OCI-LY1 (cell line): ENCODE measurements at regions not wholly inside any gene's neighbourhood (a gene's known extent, or its start where the extent isn't known, plus 50 kb on each side); places are given as distances from the start of the nearest gene placed in this dataset.

Experiments
- H2AFZ ChIP-seq: fragments of 200-600 bp; sonication (generic), shearing (Covaris generic); 2 replicates; pipeline ENCODE4 v1.6.0; 2014; ENCODE audit warnings: antibody characterized with exemption, mild to moderate bottlenecking, low read length
- H3F3A ChIP-seq: fragments of 200-600 bp; sonication (generic), shearing (Covaris generic); 2 replicates; pipeline ENCODE4 v1.6.0; 2014; ENCODE audit warnings: mild to moderate bottlenecking, antibody characterized with exemption, low read length, moderate library complexity; ENCODE audit not compliant: insufficient read depth
- H3K27ac ChIP-seq: fragments of 200-600 bp; sonication (generic); 2 replicates; pipeline ENCODE4 v1.5.1; 2014; ENCODE audit warnings: low read length, mixed run types, mild to moderate bottlenecking, low read depth; ENCODE audit not compliant: poor library complexity, severe bottlenecking
- H3K27me3 ChIP-seq: fragments of 200-600 bp; sonication (generic); 2 replicates; pipeline ENCODE4 v1.6.0; 2014; ENCODE audit warnings: antibody characterized with exemption, mild to moderate bottlenecking, low read length, moderate library complexity; ENCODE audit not compliant: insufficient read depth
- H3K36me3 ChIP-seq: fragments of 200-600 bp; sonication (generic); 2 replicates; pipeline ENCODE4 v1.6.1; 2014; ENCODE audit warnings: mild to moderate bottlenecking, antibody characterized with exemption, low read length, moderate library complexity, mixed read lengths; ENCODE audit not compliant: insufficient read depth
- H3K4me1 ChIP-seq: fragments of 200-600 bp; sonication (generic); 2 replicates; pipeline ENCODE4 v1.5.1; 2014; ENCODE audit warnings: mild to moderate bottlenecking, low read length, moderate library complexity; ENCODE audit not compliant: insufficient read depth, severe bottlenecking
- H3K4me2 ChIP-seq: fragments of 200-600 bp; sonication (generic), shearing (Covaris generic); 2 replicates; pipeline ENCODE4 v1.6.1; 2014; ENCODE audit warnings: low read length
- H3K4me3 ChIP-seq: fragments of 200-600 bp; sonication (generic); 2 replicates; pipeline ENCODE4 v1.5.1; 2014; ENCODE audit warnings: low read length, low read depth, mild to moderate bottlenecking, mixed read lengths; ENCODE audit not compliant: poor library complexity, severe bottlenecking
- H3K79me2 ChIP-seq: fragments of 200-600 bp; shearing (Covaris generic); 2 replicates; pipeline ENCODE4 v1.6.1; 2016; ENCODE audit warnings: mixed run types, low read length, mixed read lengths; ENCODE audit not compliant: insufficient read depth
- H3K9ac ChIP-seq: fragments of 200-600 bp; sonication (generic), shearing (Covaris generic); 2 replicates; pipeline ENCODE4 v1.6.1; 2014; ENCODE audit warnings: mild to moderate bottlenecking, low read length, mixed read lengths
- H3K9me2 ChIP-seq: fragments of 200-600 bp; sonication (generic), shearing (Covaris generic); 2 replicates; pipeline ENCODE4 v1.6.1; 2014; ENCODE audit warnings: low read depth, mild to moderate bottlenecking, low read length, mixed read lengths
- H3K9me3 ChIP-seq: fragments of 200-600 bp; shearing (Covaris generic); 2 replicates; pipeline ENCODE4 v1.6.1; 2014; ENCODE audit warnings: low read length, mixed read lengths
- H4K20me1 ChIP-seq: fragments of 200-600 bp; sonication (generic), shearing (Covaris generic); 2 replicates; pipeline ENCODE4 v1.6.0; 2016; ENCODE audit warnings: mild to moderate bottlenecking, low read length; ENCODE audit not compliant: insufficient read depth
- CTCF ChIP-seq: fragments of 200-600 bp; sonication (generic), shearing (Covaris generic); IDR thresholded peaks from 2 replicates; pipeline ENCODE4 v1.5.1; 2017; ENCODE audit warnings: mild to moderate bottlenecking, antibody characterized with exemption, low read length, moderate library complexity, mixed read lengths
- EZH2 ChIP-seq: fragments of 200-600 bp; sonication (generic), shearing (Covaris generic); IDR thresholded peaks from 2 replicates; pipeline ENCODE4 v1.8.0; 2017; ENCODE audit warnings: borderline replicate concordance, mixed run types, mild to moderate bottlenecking, antibody characterized with exemption, low read length, moderate library complexity, mixed read lengths

- no peak overlapping the region for H3K4me3 ChIP-seq
- H3K27ac ChIP-seq, result no peak overlapping the region
- no peak overlapping the region for H3K9ac ChIP-seq
- no peaks in the 10 kb centered on the region for H3F3A ChIP-seq
- H3K4me1 ChIP-seq, result no peaks in the 10 kb centered on the region
- H3K9me2 ChIP-seq, result no peaks in the 10 kb centered on the region
- H3K27me3 ChIP-seq, result no peaks in the 10 kb centered on the region
- no peaks in the 10 kb centered on the region for H3K36me3 ChIP-seq
- H3K4me2 ChIP-seq, result no peak overlapping the region
- no peaks in the 10 kb centered on the region for H3K9me3 ChIP-seq
- no peaks in the 10 kb centered on the region for H4K20me1 ChIP-seq
- TF ChIP-seq CTCF (no peak), EZH2 (no peak)
- no peak overlapping the region for H2AFZ ChIP-seq
- no peaks in the 10 kb centered on the region for H3K79me2 ChIP-seq
These were observed 173.8 kb downstream of the TRIB2 start for GRCh38 chr2:12890481-12890991.

DNA sequence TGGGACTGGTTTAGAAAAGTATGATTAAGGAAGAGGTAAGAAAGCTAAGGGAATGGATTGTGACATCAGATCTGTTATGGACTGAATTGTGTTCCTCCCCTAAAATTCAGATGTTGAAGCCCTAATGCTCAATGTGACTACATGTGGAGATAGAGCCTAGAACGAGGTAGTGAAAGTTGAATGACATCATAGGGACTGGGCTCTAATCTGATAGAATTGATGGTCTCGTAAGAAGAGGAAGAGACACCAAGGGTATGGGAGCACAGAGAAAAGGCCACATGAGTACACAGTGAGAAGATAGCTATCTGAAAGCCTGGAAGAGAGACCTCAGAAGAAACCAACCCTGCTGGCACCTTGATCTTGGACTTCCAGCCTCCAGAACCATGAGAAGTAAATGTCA lies 178.3 kb downstream of the TRIB2 start:
- TF ChIP-seq EZH2 (no peak), CTCF (no peak)
- Histone ChIP-seq H4K20me1 (no peaks in the 10 kb centered on the region), H2AFZ (no peak overlapping the region)

GRCh38 chr2:12896318-12896982 lies 179.7 kb downstream of the TRIB2 start:
- no peaks in the 10 kb centered on the region for H4K20me1 ChIP-seq
- H3K27ac ChIP-seq, result no peak overlapping the region
- H3K9ac ChIP-seq, result no peak overlapping the region
- H3K9me3 ChIP-seq, result no peaks in the 10 kb centered on the region
- no peaks in the 10 kb centered on the region for H3K27me3 ChIP-seq
- H3K79me2 ChIP-seq, result no peaks in the 10 kb centered on the region
- no peaks in the 10 kb centered on the region for H3K9me2 ChIP-seq
- H3K4me1 ChIP-seq, result peaks cover 10% of the 10 kb centered on the region
- H2AFZ ChIP-seq, result no peak overlapping the region
- H3K4me3 ChIP-seq, result no peak overlapping the region
- H3K36me3 ChIP-seq, result no peaks in the 10 kb centered on the region
- H3F3A ChIP-seq, result no peaks in the 10 kb centered on the region
- TF ChIP-seq EZH2, result no peak
- no peak for TF ChIP-seq CTCF
- H3K4me2 ChIP-seq, result no peak overlapping the region

More for the DNA sequence above, 178.3 kb downstream of the TRIB2 start:
- peaks cover 10% of the 10 kb centered on the region for H3K4me1 ChIP-seq
- H3K27ac ChIP-seq, result no peak overlapping the region
- H3K9ac ChIP-seq, result no peak overlapping the region
- no peak overlapping the region for H3K4me2 ChIP-seq
- no peaks in the 10 kb centered on the region for H3K27me3 ChIP-seq
- H3K36me3 ChIP-seq, result no peaks in the 10 kb centered on the region
- no peaks in the 10 kb centered on the region for H3K9me2 ChIP-seq
- no peak overlapping the region for H3K4me3 ChIP-seq
- no peaks in the 10 kb centered on the region for H3F3A ChIP-seq
- no peaks in the 10 kb centered on the region for H3K79me2 ChIP-seq
- H3K9me3 ChIP-seq, result no peaks in the 10 kb centered on the region
